HG03378 (cell line): ENCODE measurements at regions not wholly inside any gene's neighbourhood (a gene's known extent, or its start where the extent isn't known, plus 50 kb on each side); places are given as distances from the start of the nearest gene placed in this dataset.

Source experiments
- ATAC-seq: cut with Tn5 transposase; IDR thresholded peaks from one replicate; pipeline ENCODE4 v1.9.1; 2021; ENCODE audit warnings: mild to moderate bottlenecking, moderate library complexity; ENCODE audit not compliant: unreplicated experiment

DNA sequence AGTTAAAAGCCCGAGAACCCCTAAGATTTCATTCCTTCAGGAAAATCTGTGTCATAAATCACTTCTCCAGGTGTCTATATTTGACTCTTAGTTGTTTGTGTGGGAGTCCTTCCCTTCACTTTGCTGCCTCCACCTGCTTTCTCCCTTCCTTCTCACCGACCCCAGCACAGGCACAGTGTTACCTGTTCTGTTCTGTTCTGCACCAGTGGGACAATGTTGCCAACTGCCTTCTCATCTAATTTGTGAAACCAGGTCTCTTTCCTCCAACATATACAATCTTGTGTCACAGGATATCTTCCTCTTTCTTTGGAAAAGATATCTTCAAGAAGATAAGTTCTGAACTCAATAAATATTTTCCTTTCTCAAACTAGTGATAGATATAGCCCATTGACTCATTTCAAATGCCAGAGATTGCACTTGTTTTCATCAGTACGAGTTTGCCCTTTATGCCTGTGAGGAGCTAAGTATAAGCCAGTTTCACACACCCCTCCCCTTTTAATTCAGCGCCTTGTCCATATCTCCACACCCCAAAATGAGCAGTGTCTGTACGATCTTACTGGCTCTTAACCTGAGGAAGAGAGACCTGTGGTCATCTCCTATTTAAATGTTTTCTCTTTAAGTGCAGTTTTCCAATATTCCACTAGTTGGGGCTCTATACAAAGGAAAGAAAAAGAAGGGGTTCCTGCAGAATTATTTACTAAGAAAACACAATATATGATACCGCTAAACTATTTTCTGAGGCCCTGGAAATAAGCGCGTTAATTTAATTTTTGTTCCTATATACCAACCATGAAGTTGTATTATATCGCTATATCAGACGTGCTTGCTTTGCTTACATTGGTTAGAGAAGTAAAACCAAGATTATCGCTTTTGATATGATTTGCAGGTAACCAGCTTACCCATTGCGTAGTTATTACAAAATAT is 81.6 kb upstream of the PREP start:
- peak; percentile 48 for ATAC-seq

- no peak for ATAC-seq
Observed at GRCh38 chr6:105483492-105483891, 80.6 kb upstream of the PREP start.

GRCh38 chr6:105482921-105483320 is 80.0 kb upstream of the PREP start:
- no peak for ATAC-seq

GRCh38 chr6:105482227-105482844 is 79.5 kb upstream of the PREP start:
- no peak for ATAC-seq

- ATAC-seq: no peak
Observed at GRCh38 chr6:105476978-105477377, 74.1 kb upstream of the PREP start.

DNA sequence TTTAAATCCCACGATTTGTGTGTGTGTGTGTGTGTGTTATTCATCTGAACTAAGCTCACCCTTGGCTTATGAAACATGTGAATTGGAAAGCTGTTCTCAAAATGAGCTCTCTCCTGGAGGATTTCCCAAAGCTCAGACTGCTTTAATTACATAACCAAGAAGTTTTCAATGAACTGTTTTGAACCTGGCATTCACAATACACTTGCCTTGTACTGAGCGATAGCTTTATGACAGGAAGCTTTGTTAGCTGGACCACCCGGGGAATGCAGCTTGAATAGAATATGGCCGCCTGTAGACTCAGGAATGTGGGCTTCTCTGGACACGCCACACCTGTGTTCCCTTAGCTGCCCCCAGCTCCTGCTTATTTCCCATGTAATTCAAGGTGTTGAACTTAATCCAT is 71.4 kb upstream of the PREP start:
- no peak for ATAC-seq

GRCh38 chr6:105469946-105470345 is 67.1 kb upstream of the PREP start:
- ATAC-seq: no peak

DNA sequence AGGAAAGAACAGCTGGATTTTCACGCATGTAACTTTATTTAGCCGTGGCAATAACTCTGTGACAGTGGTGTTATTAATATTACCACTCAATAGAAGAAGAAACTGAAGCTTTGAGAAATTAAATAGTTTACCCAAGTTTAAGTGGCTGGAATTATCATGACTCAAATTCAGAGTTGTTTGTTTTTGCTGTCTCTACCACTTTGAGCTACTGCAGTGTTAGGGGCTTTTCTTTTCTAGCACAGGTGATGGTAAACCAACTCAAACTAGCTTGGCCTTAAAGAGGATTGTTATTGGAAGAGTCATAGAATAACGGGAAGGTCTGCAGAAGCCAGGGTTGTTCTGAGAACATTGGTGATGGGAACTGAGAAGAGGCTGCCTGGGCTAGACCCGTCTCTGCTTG is 66.0 kb upstream of the PREP start:
- no peak for ATAC-seq

- no peak for ATAC-seq
Observed at GRCh38 chr6:105460860-105461259, 58.0 kb upstream of the PREP start.

DNA sequence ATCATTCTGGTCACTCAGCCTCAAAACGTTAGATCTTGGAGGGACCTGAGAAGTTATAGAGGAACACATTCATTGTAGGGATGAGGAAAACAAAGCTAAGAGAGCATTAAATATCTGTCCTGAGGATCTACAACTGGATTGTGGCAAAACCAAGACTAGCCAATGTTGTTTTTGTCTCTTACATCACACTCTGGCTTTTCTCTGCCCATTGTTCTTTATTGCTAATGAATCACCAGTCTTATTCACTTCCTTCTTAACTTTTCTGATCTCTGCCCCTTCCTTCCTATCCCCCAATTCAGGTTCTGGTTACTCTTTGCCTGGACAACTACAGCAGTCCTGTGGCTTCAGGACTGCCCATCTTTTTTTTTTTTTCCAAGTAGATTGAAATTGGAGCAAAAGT is 57.0 kb upstream of the PREP start:
- no peak for ATAC-seq

- ATAC-seq: peak; percentile 97
Observed at GRCh38 chr6:105459049-105459448, 56.2 kb upstream of the PREP start.

DNA sequence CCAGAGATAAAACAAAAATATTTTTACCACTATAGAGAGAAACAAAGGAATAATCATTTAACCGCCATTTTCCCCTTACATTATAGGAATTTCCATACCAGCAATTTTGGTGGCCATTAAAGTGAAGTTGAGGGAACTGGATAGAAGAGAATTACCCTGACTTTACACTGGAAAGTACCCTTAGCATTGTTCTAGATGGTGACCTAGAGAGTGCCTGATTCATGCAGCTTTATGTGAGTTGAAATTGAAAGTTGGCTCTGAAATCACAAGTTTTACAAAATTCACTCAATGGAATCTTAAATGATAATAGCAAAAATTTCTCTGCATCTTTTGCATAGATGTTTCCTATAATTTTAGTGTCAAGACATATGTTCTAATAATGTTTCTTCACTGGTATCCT is 55.7 kb upstream of the PREP start:
- ATAC-seq: peak; percentile 41

GRCh38 chr6:105458084-105458483 is 55.2 kb upstream of the PREP start:
- ATAC-seq: no peak

DNA sequence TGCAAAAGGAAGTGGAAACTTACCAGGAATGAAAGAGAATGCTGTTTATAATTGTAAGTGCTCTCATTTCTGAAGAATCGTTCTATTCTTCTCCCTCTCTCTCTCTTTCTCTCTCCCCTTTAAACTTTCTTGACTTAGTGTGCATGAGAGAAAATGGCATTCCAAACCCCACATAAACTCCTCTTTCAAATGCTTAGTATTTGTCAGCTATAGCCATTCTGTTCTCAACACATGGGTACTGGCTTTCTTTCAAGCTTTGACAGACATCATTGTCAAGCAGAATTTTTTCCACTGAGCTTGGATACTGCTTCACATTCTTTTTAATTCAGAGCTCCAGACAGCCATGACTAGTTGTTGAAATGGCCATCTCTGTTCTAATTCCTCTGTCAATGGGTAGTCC is 51.1 kb upstream of the PREP start:
- ATAC-seq: no peak

DNA sequence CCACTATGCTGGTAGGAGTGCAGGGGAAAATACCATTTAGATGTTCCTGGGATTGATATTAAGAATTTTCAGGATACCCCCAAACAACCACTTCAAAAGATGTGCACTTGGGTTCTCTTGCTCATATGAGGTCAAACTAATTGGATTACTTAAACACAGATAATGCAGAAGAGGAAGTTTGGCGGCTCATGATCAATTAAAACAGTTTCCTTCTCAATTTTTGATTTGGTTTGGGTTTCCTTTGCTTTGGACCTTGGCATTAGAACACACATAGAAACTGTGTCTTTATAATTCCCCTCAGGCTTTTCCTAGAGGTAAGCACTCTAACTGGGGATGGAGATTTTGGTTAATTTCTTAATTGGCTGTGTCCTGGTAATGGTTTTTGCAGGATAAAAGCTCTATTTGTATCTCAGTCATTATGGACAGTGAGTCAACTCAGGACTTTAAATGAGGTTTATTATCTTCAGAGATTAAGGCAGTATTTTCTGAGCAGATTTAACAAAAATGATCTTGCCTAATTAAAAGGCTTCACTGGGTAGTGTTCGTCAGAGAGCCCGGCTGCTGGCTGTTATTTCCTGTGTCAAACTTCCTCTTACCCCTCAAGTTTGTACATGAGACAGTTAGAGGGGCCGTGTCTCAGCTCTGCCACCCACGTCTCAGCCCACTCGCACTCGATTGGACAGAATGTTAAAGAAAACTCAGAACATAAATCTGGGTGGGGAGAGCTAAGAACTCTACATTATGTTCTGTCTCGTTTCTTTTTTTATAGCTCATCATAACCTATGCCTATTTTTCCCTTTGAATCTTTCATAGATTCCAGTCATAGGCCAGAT is 50.3 kb upstream of the PREP start:
- peak; percentile 70 for ATAC-seq
